GM18867 (cell line): ENCODE measurements at regions not wholly inside any gene's neighbourhood (a gene's known extent, or its start where the extent isn't known, plus 50 kb on each side); places are given as distances from the start of the nearest gene placed in this dataset.
"Not testable (repeated sequence)": the region's sequence is repeated elsewhere in the genome, so short reads cannot be mapped to it uniquely, and the experiment has no call there.

Source experiments
- ATAC-seq: cut with Tn5 transposase; IDR thresholded peaks from one replicate; pipeline ENCODE4 v1.9.1; 2021; ENCODE audit warnings: mild to moderate bottlenecking, moderate library complexity; ENCODE audit not compliant: unreplicated experiment

DNA sequence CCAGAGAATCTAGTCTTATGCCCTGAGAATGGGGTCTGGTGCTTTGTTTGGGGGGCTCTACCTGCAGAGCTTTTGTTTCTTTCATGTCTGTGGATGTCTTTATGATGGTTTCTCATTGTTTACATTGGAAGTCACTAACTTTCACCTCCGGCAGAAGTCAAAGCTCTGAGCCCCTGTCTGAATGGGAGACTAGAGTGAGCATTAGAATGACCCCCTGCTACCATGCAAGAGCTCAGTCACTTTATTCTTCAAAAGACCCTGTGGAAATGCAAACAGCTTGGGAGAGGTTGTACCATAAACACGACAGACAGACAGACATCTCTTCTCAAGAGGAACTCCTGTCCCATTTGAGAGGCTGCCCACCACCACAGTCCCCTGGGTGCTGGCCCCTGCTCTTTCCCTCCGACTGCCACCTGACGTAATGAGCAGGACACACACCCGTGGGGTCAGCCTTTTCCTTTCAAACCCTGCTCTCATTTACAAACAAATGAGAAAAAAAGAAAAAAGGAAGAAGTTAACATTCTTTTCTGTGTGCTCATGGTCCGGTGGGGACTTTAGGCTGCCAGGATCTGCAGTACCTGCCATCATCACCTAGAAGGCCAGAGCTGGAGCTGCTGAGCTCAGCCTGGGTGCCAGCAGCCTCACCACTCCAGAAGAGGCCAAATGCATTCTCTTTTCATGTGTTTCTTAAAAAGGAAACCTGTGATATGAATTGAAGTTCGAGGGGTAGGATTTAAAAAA is 91.6 kb downstream of the FZD1 start:
- ATAC-seq = no peak

DNA sequence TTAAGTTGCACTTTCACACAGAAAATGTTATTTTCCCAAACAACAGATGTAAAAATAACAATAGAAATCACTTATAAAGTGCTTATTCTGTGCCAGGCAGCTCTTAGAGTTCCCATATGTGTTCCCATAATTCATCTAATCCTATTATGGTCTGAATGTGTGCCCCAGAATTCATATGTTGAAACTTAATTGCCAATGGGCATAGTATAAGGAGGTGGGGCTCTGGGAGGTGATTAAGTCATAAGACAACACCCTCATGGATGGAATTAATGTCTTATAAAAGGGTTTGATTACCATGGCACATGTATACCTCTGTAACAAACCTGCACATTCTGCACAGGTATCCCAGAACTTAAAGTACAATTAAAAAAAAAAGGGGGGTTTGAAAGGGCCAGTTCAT is 92.7 kb downstream of the FZD1 start:
- no peak for ATAC-seq

DNA sequence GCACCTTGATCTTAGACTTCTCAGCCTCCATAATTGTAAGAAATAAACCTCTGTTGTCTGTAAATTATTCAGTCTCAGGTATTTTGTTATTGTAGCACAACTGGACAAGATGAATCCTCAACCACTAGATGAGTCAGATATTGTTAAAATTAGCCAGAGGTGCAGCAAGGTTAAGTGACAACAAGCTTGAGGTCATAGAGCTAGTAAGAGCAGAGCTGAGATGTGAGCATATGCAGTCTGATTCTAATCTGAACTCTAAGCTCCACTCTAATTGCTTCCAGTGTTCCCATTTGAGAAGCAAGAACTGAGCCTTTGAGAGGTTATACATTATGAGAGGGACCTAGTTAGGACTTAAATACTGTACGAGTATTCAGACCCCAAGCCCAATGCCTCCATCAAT is 93.1 kb downstream of the FZD1 start:
- no peak for ATAC-seq

DNA sequence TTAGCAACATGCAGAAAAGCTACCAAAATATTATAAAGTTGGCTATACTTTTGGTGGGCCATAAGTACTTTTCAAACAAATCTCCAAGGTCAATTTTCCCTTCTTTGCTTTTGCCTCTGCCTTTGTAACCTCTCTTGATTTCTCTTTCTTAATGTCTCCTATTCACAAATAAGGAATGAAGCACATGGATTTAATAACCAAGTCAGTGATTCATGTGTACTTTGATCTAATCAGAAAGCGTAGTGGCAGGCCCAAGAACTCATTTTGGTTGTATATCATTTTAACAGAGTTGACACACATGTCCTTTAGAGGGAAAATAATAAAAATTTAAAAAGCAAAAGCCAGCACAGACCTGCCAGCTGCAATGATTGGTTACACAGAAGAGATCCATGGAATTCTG is 93.7 kb downstream of the FZD1 start:
- ATAC-seq = no peak

DNA sequence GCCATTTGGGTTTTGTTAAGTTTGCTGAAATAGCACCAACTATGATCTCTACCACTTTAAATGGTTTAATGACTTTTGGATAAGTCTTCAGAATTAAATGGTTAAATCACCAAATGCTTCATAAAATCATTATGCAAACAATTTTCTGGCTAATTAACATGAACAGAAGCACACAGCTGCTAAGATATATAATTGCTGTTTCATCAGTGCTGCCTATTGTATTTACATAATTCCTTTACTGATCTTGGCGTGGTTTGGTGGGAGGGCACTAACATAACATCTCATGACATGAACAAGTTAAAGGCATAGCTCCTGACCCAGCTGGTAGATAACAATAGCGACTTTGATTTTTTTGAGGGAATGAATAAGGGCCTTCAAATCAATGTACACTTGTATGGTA is 94.1 kb downstream of the FZD1 start:
- no peak for ATAC-seq

DNA sequence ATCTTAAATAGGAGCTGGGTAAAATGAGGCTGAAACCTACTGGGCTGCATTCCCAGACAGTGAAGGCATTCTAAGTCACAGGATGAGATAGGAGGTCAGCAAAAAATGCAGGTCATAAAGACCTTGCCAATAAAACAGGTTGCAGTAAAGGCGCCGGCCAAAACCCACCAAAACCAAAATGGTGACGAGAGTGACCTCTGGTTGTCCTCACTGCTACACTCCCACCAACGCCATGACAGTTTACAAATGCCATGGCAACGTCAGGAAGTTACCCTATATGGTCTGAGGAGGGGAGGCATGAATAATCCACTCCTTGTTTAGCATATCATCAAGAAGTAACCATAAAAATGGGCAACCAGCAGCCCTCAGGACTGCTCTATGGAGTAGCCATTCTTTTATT is 100.9 kb downstream of the FZD1 start:
- ATAC-seq = not testable (repeated sequence)

DNA sequence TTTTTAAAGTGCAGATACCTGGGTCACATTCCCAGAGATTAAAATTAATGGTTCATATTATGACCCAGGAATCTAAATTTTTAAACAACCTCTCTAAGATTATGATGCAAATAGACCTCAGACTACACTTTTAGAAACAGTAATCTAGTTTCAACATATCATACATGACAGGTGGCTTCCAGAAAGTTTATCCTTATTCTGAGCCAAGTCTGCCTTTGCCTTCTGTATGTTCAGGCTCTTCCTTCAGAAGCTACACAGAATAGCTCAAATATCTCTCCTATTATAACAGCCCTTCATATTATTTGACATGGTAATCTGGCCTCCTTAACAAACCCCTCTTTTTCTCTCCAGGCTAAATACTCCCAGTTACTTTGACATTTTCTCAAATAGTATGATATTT is 101.9 kb downstream of the FZD1 start:
- ATAC-seq = no peak

DNA sequence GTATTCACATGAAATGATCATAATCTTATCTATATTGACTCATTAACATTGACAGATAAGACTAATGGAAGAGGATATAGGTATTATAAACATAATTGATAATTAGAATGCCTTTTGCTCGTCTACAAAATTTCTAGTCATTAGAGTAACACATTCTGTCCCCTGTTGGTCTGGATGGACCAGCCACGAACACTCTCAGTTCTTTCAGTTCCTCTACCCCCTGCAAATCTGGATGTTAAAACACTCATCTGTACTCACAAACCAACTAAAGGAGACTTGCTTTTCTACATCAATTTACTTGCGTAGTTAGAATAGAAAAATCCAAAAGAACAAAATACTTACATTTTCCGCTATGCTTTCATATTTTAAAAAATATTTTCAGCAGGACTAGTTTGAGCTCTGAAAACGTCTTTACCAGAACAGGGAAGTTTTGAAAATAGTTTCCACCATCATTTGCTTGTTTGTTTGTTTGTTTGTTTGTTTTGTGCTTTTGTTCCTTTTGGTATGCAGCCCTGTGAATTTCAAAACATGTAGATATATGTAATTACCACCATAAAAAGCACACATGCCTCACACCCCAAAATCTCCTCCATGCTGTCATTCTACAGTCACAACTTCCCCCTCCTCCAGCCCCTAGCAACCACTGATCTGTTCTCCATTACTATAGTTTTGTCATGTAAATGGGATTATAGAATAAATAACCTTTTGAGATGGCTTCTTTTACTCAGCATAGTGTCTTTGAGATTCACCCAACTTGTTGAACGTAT is 103.8 kb downstream of the FZD1 start:
- ATAC-seq = no peak

DNA sequence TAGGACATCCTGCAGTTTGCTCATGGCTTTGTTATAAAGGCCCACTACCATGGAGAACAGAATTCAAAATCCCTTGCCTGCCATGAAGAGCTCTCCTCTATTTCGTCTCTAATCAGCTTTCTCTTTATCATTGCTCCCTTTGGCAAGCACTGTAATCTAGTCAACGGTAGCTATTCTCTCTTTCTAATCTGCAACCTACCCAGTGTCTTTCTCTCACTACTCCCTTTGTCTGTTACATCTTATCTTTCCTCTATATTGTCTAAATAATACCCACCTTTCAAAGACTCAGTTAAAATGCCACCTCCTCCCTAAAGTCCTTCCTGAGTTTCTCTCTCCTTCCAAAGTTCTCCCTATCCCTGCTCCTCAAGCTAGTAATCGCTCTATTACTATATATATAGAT is 108.1 kb downstream of the FZD1 start:
- ATAC-seq = no peak

DNA sequence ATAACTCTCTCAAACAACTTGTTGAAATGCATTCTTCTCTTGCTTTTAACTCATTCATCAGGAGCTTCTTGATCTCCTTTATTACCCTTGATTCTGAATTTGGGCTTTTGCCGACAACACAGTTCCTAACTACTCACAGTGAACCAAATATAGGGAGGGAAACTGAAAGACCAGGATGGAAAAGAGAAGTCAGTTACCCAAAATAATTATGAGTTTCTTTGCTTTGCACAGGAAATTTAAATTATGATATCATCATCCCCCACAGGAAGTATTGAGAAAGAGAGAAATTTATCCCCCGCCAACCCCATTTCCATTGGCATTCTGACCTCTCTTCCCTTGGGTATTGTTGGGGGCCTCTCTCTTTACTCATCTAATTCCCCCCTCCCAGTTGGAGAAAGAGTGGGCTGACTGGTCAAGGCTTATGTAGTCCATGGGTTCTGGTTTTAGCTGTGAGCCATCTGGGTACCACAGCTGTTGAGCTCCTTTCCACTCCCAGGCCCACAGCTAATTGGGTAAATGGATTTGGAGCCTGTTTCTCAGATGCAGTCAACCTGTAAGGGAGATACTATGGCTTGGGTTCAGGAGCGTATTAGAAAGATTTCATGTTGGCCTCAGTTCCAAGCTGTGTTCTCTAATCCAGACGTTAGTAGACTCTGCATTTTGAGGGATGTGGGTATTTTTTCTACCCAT is 109.0 kb downstream of the FZD1 start:
- no peak for ATAC-seq

DNA sequence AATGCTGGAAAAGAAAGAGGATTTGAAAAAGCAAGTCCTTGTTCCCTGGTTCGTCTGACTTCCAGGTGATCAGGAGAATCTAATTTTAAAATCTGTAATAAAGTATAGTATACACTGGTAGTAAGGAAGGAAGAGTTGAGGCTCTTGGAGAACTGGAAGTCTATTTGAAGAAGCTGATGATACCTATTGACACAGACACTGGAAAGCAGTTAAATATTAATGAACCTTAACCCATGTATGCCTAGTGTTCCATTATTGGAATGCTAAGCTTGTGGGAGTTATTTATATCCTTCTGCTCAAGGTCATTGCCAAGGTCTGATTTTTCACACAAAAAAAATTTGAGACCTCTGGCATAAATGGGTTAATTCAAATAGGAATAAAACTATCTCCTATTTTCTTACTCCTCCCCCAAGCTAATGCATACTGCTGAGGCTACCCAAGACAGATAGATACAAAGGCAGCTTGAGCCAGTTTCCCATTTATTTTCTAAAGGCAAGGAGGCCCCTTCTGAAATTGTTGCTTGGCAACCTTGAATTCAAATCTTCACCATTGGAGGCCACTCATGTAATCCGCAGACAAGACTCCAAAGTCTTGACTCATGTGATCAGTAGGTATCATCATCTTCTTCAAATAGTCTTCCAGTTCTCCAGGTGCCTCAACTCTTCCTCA is 110.2 kb downstream of the FZD1 start:
- no peak for ATAC-seq

DNA sequence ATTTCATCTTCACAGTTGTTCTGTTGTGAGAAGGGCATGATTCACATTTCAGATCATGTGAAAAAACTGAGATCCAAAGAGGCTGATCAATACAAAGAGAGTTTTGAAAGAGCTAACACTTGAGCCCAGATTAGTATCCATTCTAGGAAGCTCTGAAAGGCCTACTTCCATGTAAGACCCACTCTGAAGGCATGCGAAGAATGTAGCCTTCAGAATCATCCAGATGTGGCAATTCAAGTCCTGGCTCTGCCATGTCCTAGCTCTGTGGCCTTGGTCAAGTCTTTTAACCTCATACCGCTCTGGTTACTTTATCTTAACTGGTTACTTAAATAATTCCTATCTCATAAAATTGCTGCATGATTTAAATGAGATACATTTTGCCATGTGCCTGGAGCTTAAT is 111.1 kb downstream of the FZD1 start:
- ATAC-seq = no peak

DNA sequence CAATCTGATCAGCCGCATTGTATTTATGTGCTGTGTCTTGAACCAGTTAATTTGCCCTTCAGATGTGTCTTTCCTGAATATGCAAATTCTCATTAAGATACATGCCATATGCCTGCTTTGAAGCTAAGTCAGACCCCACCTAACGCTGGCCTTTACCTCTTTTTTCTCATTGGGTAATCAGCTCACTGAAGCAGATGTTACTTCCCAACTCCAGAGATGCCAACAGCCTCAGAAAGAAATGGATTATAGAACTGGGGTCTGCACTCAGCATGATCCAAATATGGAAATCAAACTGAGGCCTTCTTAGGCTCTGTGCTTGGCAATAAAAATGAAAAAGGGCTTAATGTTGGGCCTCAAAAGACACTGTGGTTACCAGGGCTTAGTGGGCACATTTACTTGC is 113.9 kb downstream of the FZD1 start:
- ATAC-seq = no peak

DNA sequence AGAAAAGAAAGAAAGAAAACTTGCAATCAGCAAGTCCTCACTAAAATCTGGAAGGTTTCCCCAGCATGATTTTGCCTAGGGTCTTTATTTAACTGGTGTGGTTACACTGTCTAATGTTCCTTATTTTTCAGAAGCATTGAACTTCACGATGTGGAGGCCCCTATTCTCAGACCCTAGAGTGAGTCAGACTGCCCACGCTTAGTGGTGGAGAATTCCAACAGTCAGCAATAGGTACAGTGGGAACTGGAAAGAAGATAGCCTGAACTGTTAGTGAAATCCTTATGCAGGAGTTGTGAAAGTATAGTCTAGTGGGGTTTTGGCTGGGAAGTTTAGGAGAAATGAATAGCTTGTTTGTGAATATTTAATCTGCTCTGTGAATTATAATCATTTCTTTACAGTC is 115.0 kb downstream of the FZD1 start:
- ATAC-seq = no peak

DNA sequence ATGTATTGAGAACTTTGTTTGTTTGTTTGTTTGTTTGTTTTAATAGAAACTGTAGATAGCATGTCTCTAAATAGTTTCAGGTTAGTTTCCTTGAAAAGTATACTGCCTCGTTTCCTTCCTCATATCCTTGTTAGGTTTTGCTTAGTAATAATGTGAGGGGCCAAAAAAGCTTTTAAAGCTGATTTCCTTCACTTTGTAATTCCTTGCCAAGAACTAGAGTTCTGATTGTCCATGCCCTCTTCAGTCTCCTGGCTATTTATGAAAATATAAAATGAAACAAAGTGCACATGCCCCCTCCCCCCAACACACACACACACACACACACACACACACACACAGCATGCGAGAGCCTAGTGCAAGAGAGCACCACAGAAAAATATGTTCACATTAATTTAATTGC is 115.8 kb downstream of the FZD1 start:
- ATAC-seq = no peak

DNA sequence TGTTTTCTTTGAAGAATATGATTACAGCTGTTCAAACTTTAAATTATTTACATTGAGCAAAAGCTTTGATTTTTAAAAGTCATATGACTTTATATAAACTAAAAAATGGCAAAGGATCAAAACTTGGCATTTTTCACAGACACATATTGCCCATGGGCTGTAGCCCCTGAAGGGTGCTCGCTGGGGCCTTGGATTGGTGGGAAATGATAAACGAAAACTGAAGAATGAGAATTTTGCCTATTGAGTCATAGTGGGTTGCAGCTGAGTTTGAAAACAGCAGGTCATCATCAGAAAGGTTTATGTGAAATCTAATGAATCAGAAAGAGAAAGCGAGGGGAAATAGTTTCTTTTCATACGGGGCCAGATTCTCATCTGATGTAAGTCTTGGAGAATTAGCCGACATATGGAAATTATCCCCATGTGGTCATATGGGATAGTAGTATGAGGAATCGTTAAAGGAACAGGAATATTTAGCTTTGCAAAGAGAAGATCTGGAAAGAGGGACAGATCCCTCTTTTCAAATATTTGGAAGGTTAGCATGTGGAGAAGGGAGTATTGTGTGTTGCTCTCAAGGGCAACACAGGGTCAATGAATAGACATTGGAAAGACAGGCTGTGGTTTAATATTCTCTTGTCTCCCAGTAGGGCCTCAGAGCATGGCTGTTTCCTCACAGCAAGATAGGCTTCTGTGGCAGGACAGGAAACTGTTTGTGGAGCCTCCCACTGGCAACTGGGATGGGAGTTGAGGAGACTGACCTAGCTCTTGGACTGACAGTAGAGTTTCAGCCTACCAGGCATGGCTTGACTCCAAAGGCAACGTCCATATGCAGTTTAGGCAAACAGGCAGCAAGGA is 119.0 kb downstream of the FZD1 start:
- no peak for ATAC-seq

DNA sequence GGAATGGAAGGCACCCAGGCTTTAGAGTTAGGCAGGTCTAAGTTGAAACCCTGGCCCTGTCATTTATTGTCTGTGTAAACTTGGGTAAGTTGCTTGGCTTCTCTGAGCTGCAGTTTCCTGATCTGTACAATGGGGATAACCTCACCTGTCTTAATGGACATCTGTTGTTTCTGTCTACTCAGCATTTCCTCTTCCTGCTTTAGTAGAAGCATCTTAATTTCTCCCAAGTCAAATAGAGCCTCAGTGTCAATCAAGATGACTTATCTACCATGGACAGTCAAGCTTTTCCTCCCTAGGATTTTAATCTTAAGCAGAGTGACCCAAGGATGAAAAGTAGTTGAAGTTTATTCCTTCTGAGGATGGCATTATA is 119.7 kb downstream of the FZD1 start:
- ATAC-seq = no peak

DNA sequence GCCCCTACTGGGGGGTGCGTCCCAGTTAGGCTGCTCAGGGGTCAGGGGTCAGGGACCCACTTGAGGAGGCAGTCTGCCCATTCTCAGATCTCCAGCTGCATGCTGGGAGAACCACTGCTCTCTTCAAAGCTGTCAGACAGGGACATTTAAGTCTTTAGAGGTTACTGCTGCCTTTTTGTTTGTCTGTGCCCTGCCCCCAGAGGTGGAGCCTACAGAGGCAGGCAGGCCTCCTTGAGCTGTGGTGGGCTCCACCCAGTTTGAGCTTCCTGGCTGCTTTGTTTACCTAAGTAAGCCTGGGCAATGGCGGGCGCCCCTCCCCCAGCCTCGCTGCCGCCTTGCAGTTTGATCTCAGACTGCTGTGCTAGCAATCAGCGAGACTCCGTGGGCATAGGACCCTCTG is 130.5 kb downstream of the FZD1 start:
- ATAC-seq = not testable (repeated sequence)

DNA sequence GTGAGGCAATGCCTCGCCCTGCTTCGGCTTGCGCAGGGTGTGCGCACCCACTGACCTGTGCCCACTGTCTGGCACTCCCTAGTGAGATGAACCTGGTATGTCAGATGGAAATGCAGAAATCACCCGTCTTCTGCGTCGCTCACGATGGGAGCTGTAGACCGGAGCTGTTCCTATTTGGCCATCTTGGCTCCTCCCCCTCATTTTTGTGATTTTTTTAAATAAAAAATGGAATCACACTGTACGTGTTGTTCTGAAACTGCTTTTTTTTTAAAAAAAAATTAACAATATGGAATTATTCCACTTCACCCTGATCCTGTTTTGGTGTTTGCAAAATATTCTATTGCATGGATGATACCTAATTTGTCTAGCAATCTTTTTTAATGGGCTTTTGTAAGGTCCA is 131.1 kb downstream of the FZD1 start:
- not testable (repeated sequence) for ATAC-seq

DNA sequence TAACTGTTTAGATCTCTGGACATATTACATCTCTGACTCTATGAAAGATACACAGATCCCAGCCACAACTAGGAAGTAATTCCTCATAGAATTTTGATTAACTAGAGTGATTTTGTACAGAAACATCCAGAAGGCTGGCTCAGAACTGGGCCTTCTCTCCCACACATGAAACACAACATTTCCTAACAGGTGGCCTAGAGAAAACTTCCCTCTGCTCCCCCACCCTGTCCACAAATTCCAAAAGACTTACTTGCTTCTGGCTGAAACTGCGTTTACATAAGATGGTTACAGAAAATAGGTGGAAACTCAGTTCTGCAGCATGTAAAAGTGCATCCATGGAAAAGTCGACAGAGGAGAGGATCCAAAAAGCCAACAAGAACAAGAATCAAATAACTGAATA is 132.9 kb downstream of the FZD1 start:
- ATAC-seq = no peak

DNA sequence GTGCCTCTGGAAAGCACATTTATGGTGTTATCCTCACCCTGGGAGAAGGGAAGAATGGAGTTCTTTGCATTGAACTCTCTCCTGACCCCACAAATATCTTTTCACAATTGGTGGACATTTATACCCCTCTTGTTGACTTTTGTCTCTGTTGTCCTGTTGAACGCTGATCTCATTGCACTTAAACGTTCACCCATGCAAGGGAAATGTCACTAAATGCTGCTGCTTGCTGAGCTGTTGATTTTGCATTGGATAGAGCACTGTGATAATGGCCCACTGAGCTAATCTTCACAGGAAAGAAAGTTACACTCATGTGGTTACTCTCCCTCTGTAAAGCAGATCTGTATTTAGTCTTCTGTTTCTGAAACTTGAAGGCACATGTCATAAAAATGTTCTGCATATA is 133.4 kb downstream of the FZD1 start:
- ATAC-seq = no peak
